NCI-H2107 treated with DMSO at 0.1 percent for 48 hours (cell line): ENCODE measurements at regions not wholly inside any gene's neighbourhood (a gene's known extent, or its start where the extent isn't known, plus 50 kb on each side); places are given as distances from the start of the nearest gene placed in this dataset.
"Not testable (repeated sequence)": the region's sequence is repeated elsewhere in the genome, so short reads cannot be mapped to it uniquely, and the experiment has no call there.

Source experiments
- DNase-seq: peaks from one replicate; lab custom pipeline; 2025; ENCODE audit not compliant: unreplicated experiment; lab: John Stamatoyannopoulos, UW

DNA sequence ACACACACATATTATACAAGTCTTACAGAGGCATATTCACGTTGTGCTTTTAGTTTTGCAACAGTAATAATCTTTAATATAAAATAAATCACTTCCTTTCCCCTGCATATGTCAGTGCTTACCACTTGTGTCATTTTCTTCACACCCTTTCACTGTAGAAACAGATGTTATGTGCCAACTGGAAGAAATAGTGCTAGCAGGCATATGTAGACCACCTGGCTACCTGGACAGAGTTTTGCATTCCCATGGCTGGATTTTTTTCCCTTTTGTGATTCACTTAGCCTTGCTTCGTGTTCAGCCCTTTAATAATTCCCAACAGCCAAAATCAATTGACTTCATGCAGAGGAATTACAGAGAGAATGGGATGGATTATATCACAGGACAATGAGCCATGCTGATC, 399.1 kb upstream of the SPRY2 start:
- DNase-seq = no peak

DNA sequence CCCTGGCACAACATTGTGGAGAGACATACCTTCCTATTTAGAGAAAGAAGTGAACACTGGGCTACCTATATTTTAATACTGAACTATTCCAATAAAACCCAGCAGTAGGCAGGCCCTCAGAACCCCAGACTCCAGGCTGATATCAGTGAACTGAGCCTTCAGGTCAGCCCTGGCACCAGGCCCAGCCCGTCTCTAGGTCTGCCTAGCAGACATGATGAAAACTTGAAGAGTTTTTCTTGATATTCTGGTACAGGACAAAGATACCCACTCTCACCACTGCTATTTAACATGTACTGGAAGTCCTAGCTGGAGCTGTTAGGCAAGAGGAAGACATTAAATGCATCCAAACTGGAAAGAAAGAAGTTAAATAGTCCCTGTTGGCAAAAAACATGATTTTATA, 396.6 kb upstream of the SPRY2 start:
- DNase-seq = no peak

DNA sequence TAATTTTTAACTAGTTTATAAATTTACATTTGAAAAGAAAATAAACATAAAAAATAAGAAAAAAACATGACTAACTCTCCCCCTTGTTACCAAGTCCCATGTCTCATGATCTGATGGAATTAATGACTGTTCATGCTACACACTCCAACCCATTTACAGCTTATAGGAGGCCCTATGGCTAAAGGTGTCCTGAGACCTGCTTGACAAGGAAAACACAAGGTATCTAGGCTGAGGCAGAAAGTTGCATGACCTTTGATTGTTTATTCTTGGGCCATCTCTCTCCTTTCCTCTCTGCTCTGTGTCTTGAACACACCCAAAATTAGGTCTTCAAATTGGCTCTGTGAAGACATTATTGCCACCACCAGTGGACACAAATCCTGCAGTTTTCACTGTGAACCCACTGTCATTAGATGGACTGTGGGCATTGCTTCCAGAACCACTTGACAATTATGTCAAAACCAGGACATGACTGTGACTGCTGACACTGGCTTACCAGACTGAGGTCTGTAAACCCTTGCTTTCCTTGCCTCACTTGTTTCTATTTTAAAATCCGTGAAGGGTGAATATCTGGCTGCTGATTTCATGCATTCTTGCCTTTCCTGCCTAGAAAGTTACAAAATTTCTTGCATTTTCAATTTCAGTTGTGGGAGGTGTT, 386.5 kb upstream of the SPRY2 start:
- DNase-seq = no peak

DNA sequence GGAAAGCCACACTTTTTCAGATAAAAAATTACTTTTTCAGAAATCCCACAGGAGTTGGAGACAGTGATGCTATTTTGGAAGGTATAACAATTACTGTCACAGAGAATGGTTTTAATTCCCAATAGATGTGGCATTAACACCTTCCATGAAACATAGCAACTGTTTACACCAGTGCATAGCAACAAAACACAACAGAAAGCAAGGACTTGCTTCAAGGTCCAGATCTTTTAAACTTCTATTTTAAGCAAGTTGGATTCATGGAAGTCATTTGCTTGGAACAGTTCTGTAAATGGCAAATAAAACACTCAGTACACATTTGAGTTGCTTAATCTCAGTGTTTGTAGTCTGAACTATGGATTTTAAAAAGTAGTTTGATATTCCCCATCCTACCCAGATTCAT, 385.9 kb upstream of the SPRY2 start:
- no peak for DNase-seq

DNA sequence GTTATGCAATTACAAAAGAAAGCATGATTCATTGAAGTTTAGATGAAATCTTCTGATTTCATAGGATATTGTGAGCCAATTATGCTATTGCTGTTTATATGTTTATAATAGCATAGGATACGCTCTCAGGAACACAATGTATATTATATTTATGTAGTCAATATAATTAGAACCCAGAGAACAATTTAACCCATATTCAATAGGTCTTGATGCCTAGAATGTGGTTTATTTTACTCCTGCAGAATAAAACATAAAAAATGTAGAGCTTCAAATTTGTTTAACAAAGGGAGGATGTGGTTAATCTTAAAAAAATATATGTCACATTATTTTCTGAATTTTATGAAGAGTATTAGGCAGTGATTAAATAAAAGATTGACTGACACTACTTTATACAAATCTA, 380.8 kb upstream of the SPRY2 start:
- no peak for DNase-seq

DNA sequence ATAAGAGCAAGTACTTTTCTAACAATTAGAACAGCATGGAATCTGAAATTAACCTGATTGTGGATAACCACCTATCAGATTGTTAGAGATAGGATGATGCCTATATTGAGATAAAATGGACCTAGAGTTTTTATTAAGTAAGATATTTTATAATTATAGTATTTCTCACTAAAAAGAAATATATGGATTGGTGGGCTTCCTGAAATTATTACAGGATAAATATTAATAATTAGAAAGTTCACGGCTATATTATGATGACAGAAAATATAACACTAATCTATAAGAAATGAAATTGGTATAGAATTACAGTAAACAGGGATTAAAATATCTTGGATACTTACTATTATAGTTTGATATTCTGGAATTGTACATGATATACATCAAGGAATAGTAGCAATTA, 378.0 kb upstream of the SPRY2 start:
- no peak for DNase-seq

DNA sequence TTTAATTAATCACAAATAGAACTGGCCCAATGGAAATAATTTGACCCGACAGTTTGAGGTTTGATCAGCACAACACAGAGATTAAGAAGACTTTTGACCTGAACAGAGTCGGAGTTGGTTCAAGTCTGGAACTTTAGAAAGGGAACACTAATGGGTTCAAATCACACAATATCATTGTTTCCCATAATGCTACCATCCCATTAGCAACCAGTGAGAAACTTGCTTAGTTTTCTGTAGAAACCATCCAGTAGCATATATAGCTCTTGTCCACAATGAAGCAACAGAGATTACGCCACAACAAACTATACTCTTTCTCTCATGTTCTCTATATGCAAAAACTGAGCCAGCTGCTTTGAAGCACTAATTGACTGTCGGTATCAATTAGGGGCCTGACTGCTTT, 376.9 kb upstream of the SPRY2 start:
- DNase-seq = no peak

DNA sequence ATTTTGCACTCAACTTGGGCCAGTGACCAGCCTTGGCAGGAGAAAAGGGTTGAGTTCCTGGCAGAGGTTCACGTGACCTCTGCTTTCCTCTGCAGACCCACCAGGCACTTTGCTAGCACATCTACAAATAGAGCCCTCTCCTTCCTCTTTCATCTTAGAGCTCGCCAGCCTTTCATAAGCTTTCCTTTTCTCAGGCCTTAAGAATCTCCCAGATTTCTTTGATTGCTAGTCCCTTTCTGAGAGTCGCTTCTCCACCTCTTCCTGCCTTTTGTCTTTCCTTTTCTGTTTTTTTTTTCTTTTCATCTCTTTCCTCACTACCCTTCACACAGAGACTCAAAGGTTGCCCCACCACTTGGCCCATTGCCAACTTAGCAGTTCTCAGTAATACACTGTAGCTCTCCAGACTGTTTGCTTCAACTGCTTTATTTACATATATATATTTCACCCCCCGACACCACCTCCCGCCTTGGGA, 375.7 kb upstream of the SPRY2 start:
- no peak for DNase-seq

DNA sequence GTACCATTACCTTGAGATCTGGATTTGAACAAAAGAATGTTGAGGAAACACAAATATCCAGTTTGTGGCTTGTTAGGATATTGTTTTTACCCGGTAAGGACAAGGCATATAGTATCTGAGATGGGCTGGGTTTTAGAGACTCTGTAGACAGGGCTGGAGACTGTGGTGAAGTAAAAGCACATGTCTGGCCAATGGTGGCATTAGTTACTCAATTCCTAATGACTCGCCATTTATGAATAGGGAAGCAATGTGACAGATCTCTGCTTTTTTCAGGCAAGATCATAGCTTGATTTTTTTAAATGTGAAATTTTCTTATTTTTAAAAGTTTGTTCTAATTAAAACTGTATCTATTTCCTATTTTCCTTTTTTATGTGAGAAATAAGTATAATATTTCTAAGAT, 371.1 kb upstream of the SPRY2 start:
- no peak for DNase-seq

DNA sequence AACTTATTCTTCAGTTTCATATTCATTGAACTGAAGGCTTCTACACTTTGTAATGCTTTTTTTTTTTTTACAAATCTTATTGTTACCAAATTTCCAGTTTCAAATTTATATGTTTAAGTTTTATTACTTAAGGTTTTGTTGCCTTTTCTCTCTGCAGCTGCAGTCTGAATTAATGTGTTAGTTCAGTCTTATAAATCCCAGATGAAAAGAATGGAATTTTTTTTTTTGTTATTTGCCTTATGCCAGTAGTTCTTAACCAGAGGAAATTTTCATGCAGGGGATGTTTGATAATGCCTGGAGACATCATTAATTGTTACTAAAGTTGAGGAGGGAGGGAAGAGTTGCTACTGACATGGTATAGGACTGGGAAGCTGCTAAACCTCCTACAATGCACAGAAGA, 367.9 kb upstream of the SPRY2 start:
- no peak for DNase-seq

DNA sequence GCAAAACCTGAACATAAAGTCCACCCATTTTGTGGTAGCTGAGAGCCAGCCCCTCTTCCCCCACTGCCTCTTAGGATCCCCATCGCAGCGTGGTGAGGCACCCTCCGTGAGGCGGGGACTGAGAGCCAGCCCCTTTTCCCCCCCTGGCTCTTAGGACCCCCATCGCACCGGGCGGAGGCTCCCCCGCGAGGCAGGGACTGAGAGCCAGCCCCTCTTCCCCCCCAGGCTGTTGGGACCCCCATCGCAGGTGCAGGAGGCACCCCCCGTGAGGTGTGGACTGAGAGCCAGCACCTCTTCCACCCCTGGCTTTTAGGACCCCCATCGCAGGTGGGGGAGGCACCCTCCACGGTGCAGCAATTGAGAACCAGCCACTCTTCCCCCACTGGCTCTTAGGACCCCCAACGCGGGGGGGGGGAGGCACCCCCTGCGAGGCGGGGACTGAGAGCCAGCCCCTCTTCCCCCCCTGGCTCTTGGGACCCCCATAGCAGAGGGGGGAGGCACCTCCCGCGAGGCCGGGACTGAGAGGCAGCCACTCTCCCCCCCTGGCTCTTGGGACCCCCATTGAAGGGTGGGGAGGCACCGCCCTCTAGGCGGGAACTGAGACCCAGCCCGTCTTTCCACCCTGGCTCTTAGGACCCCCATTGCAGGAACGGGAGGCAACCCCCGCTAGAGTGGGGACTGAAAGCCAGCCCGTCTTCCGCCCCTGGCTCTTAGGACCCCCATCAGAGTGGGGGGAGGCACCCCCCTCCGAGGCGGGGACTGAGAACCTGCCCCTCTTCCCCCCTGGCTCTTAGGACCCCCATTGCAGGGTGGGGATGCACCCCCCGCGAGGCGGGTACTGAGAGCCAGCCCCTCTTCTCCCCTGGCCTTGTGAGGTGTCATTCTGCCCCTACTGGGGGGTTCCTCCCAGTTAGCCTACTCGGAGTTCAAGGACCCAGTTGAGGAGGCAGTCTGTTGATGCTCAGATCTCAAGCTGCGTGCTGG, 366.4 kb upstream of the SPRY2 start:
- DNase-seq = no peak

DNA sequence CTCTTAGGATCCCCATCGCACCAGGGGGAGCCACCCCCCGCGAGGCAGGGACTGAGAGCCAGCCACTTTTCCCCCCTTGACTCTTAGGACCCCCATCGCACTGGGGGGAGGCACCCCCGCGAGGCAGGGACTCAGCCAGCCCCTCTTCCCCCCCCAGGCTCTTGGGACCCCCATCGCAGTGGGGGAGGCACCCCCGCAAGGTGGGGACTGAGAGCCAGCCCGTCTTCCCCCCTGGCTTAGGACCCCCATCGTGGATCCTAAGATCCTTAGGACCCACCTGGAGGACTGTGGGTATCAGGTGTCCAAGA, 365.2 kb upstream of the SPRY2 start:
- DNase-seq = no peak

DNA sequence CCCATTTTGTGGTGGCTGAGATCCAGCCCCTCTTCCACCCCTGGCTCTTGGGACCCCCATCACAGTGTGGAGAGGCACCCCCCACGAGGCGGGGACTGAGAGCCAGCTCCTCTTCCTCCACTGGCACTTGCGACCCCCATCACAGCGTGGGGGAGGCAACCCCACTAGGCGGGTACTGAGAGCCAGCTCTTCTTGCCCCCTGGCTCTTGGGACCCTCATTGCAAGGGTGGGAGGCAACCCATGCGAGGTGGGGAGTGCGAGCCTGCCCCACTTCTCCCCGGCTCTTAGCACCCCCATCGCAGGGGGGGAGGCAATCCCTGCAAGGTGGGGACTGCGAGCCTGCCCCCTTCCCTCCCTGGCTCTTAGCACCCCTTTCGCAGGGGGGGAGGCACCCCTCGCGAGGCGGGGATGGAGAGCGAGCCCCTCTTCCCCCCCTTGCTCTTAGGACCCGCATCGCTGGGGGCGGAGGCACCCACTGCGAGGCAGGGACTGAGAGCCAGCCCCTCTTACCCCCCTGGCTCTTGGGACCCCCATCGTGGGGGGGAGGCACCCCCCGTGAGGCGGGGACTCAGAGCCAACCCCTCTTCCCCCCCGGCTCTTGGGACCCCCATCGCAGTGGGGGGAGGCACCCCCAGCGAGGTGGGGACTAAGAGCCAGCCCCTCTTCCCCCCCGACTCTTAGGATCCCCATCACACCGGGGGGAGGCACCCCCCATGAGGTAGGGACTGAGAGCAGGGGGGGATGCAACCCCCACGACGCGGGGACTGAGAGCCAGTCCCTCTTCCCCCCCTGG, 364.6 kb upstream of the SPRY2 start:
- no peak for DNase-seq

DNA sequence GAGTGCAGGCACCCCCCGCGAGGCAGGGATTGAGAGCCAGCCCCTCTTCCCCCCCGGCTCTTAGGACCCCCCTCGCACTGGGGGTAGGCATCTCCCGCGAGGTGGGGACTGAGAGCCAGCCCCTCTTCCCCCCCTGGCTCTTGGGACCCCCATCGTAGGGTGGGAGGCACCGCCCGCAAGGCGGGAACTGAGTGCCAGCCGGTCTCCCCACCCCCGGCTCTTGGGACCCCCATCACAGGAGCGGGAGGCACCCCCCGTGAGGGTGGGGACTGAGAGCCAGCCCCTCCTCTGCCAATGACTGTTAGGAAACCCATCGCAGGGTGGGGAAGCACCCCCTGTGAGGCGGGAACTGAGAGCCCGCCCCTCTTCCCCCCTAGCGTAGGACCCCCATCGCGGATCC, 363.4 kb upstream of the SPRY2 start:
- DNase-seq = no peak

DNA sequence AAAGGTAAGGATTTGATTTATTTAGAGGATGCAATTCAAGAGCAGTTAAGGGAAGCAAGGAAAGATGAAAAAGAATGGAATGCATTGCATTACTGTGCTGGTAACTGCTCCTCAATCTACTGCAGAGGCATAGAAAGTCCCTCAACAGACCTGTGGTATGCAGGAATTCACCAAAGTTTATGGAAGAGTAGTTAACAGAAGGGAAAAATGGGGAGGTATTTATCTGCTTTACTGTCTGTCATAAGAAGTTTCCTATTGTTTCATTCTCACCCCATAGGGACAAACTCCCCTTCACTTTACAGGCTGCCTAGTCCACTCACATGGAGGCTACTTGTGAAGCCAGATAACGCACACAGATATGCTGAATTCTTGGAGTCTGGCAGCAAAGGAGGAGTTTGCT, 354.9 kb upstream of the SPRY2 start:
- DNase-seq = no peak

DNA sequence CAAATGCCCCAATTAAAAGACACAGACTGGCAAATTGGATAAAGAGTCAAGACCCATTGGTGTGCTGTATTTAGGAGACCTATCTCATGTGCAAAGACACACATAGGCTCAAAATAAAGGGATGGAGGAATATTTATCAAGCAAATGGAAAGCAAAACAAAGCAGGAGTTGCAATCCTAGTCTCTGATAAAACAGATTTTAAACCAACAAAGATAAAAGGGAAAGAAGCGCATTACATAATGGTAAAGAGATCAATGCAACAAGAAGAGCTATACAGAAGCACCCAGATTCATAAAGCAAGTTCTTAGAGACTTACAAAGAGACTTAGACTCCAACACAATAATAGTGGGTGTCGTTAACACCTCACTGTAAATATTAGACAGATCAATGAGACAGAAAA, 350.9 kb upstream of the SPRY2 start:
- not testable (repeated sequence) for DNase-seq

DNA sequence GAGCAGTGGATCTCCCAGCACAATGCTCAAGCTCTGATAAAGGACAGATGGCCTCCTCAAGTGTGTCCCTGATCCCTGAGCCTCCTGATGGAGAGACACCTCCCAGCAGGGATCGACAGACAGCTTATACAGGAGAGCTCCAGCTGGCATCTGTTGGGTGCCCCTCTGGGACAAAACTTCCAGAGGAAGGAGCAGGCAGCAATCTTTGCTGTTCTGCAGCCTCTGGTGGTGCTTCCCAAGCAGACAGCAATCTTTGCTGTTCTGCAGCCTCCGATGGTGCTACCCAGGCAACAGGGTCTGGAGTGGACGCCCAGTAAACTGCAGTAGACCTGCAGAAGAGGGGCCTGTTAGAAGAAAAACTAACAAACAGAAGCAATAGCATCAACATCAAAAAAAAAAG, 349.3 kb upstream of the SPRY2 start:
- DNase-seq = no peak

DNA sequence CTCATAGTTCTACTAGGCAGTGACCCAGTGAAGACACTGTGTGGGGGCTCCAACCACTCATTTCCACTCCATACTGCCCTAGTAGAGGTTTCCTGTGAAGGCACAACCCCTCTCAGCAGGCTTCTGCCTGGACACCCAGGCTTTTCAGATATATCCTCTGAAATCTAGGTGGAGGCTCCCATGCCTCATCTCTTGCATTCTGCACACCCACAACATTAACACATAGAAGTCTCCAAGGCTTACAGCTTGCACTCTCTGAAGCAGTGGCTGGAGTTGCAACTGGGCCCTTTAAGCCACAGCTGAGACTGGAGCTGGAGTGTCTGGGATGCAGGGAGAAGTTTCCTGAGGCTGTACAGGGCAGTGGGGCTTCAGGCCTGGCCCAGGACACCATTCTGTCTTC, 347.7 kb upstream of the SPRY2 start:
- no peak for DNase-seq

DNA sequence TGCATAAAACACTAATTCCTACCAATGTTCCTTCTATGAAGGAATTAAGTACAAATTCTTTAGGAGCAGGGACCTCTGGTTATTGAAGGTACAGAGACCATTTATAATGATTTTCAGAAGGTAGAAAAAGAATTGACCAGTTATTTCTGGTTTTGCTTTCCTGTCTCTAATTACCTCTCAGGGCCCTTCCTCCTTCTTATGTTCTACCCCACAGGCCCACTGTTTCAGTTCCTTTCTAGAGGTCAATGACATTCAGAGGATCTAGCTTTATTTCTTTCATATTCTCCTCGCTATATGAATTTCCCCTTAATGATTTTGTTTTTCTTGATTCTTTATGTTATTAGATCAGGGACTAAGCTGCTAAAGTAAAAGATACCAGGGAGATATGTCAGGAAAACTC, 345.0 kb upstream of the SPRY2 start:
- DNase-seq = no peak

DNA sequence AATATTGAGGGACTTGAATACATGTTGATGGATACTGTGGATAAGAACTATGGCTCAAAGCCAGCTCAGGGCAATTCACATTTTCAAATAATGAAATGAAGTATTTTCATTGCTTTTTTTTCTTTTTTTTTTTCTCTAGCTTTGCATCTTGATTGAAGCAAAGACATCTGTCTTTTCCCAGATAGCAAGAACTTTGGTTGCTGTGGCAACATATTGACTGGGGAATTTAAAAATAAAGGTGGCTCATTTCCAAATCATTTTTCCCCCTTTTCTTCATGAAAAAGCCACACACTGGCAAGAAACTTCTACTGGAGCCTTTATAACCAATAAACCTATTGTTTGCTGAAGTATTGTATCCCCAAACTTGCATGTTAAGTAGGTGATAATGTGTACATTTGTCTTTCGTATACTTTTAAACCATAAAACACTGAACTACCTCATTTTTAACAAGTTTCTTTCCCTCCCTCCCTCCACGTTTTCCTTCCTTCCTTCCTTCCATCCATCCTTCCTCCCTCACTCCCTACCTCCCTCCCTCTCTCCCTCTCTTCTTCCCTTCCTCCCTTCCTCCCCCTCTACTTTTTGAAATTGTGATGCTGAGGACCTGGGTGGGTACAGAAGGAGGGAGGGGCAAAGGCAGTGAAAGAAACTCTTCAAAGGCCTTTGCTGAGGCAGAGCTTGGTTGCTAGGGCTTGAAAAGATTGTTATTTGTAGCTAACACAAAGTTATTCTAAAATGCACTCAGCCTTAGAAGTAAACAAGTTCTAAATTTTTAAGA, 343.5 kb upstream of the SPRY2 start:
- DNase-seq = no peak

DNA sequence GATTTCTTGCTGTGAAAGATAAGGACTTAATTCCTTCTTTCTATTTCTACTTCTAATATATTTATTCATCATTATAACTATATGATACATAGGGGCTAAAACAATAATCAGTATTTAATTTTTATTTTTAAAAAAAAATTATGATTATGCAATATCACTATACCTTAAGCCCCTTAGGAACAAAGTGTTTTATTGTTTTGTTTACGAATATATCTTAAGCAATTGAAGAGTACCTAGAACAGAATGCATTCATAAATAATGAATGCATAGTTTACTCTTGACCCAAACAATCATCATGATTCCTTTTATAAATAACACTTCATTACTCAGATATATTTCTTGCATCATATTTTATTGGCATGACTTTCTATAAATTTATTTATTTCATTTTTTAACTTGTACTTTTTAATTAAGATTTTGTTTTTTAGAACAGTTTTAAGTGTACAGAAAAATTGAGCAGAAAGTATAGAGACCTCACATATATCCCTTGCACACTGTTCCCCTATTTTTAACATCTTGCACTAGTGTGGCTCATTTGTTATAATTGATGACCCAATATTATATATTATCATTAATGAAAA, 339.9 kb upstream of the SPRY2 start:
- no peak for DNase-seq
